ENCODE measurements at regions not wholly inside any gene's neighbourhood (a gene's known extent, or its start where the extent isn't known, plus 50 kb on each side); places are given as distances from the start of the nearest gene placed in this dataset.

DNA sequence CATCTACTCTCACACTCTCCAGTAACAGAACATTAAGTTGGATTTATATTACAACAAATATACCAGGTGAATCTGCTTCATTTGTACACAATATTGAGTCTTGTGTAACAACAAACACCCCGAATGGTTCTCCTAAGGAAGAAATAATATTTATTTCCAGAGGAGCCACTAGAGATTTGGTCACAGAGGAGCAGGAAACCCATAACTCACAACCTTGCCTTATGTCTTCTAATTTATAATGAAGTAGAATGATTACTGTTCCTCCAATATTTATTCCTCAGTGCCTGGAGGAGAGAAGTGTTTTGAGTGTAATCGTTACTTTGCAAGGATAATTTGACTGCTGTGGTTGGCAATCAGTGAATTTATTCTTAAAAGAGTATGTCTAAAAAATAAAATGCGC lies 1243.7 kb upstream of the PCDH20 start:
- ATAC-seq, result no peak
- Histone ChIP-seq H3K36me3 (no peaks in the 10 kb centered on the region), H3K27ac (no peak overlapping the region), H3K4me1 (no peaks in the 10 kb centered on the region), H3K4me3 (no peak overlapping the region), H3K27me3 (no peaks in the 10 kb centered on the region), H3K9me3 (no peaks in the 10 kb centered on the region)
- no peak for DNase-seq
- TF ChIP-seq, protein P1, sequence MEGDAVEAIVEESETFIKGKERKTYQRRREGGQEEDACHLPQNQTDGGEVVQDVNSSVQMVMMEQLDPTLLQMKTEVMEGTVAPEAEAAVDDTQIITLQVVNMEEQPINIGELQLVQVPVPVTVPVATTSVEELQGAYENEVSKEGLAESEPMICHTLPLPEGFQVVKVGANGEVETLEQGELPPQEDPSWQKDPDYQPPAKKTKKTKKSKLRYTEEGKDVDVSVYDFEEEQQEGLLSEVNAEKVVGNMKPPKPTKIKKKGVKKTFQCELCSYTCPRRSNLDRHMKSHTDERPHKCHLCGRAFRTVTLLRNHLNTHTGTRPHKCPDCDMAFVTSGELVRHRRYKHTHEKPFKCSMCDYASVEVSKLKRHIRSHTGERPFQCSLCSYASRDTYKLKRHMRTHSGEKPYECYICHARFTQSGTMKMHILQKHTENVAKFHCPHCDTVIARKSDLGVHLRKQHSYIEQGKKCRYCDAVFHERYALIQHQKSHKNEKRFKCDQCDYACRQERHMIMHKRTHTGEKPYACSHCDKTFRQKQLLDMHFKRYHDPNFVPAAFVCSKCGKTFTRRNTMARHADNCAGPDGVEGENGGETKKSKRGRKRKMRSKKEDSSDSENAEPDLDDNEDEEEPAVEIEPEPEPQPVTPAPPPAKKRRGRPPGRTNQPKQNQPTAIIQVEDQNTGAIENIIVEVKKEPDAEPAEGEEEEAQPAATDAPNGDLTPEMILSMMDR (IDR thresholded peaks at IDR 0.05 in 4 of 5, conservative IDR thresholded peaks at IDR 0.05 in 1 of 5), result no peak
- TF ChIP-seq POLR2A (IDR thresholded peaks at IDR 0.05), result no peak
- intact Hi-C loops (cut with DNase I; ENCODE audit: low total_unique reads), result no loop called here
- in situ Hi-C loops (cut with MboI; ENCODE audit: low sequenced_read_pairs in 4 of 4), result no loop called here

DNA sequence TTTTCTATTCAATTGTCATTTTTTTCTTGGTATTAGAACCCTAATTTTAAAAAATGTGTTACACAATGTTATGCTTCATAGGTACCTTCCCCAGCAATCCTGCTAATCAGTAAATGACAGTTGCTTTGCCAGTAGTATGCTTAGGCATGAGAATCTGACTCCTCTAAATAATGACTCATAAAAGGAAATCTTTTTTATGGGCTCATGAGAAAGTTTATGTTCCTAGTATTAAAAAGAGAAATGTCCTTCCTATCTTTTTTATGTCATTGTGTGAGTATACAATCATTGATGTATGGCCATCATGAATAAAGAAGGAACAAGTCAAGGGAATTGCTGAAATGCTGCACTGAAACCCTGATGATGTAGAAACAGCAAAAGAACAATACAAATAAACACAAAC lies 1237.7 kb upstream of the PCDH20 start:
- in situ Hi-C loops (cut with MboI; ENCODE audit: low sequenced_read_pairs in 4 of 4) (no loop called here), intact Hi-C loops (cut with DNase I; ENCODE audit: low total_unique reads) (no loop called here)
- Histone ChIP-seq H3K9me3 (no peaks in the 10 kb centered on the region), H3K4me1 (no peaks in the 10 kb centered on the region), H3K36me3 (no peaks in the 10 kb centered on the region), H3K27ac (no peak overlapping the region), H3K4me3 (no peak overlapping the region), H3K27me3 (no peaks in the 10 kb centered on the region)
- ATAC-seq (no peak), DNase-seq (no peak)
- TF ChIP-seq POLR2A (IDR thresholded peaks at IDR 0.05), result no peak
- TF ChIP-seq, protein P1 (IDR thresholded peaks at IDR 0.05 in 4 of 5, conservative IDR thresholded peaks at IDR 0.05 in 1 of 5), result no peak

- Histone ChIP-seq H3K27me3 (no peaks in the 10 kb centered on the region), H3K4me1 (no peaks in the 10 kb centered on the region), H3K36me3 (no peaks in the 10 kb centered on the region), H3K4me3 (no peak overlapping the region), H3K9me3 (no peaks in the 10 kb centered on the region), H3K27ac (no peak overlapping the region)
- in situ Hi-C loops (cut with MboI; ENCODE audit: low sequenced_read_pairs in 4 of 4) (no loop called here), intact Hi-C loops (cut with DNase I; ENCODE audit: low total_unique reads) (no loop called here)
- DNase-seq (no peak), ATAC-seq (no peak)
- TF ChIP-seq POLR2A (IDR thresholded peaks at IDR 0.05), result no peak
- TF ChIP-seq, protein P1 (IDR thresholded peaks at IDR 0.05 in 4 of 5, conservative IDR thresholded peaks at IDR 0.05 in 1 of 5), result no peak
Measured at GRCh38 chr13:62643799-62644524, 1228.3 kb upstream of the PCDH20 start.

- intact Hi-C loops (cut with DNase I; ENCODE audit: low total_unique reads), result no loop called here
- Histone ChIP-seq H3K36me3 (no peaks in the 10 kb centered on the region), H3K4me3 (no peak overlapping the region), H3K9me3 (no peaks in the 10 kb centered on the region), H3K27me3 (no peaks in the 10 kb centered on the region), H3K4me1 (no peaks in the 10 kb centered on the region), H3K27ac (no peak overlapping the region)
- in situ Hi-C loops (cut with MboI; ENCODE audit: low sequenced_read_pairs in 4 of 4), result no loop called here
- ATAC-seq (no peak), DNase-seq (no peak)
- TF ChIP-seq, protein P1 (IDR thresholded peaks at IDR 0.05 in 4 of 5, conservative IDR thresholded peaks at IDR 0.05 in 1 of 5), result no peak
- no peak for TF ChIP-seq POLR2A (IDR thresholded peaks at IDR 0.05)
Measured at GRCh38 chr13:62643007-62643483, 1227.4 kb upstream of the PCDH20 start.

- no peak overlapping the region for H3K4me3 ChIP-seq
- H3K36me3 ChIP-seq, result no peaks in the 10 kb centered on the region
- intact Hi-C loops (cut with DNase I; ENCODE audit: low total_unique reads), result no loop called here
- TF ChIP-seq POLR2A (IDR thresholded peaks at IDR 0.05), result no peak
- ATAC-seq, result no peak
- no peaks in the 10 kb centered on the region for H3K4me1 ChIP-seq
- no peaks in the 10 kb centered on the region for H3K9me3 ChIP-seq
- in situ Hi-C loops (cut with MboI; ENCODE audit: low sequenced_read_pairs in 4 of 4), result no loop called here
- no peak for DNase-seq
- H3K27ac ChIP-seq, result no peak overlapping the region
- H3K27me3 ChIP-seq, result no peaks in the 10 kb centered on the region
Measured at GRCh38 chr13:62635161-62635560, 1219.5 kb upstream of the PCDH20 start.

All from gastrocnemius medialis (tissue), 4 donors.